GM21381 (cell line): ENCODE measurements at regions not wholly inside any gene's neighbourhood (a gene's known extent, or its start where the extent isn't known, plus 50 kb on each side); places are given as distances from the start of the nearest gene placed in this dataset.
"Not testable (repeated sequence)": the region's sequence is repeated elsewhere in the genome, so short reads cannot be mapped to it uniquely, and the experiment has no call there.

Source experiments
- ATAC-seq: cut with Tn5 transposase; IDR thresholded peaks from one replicate; pipeline ENCODE4 v1.9.1; 2021; ENCODE audit warnings: mild to moderate bottlenecking, moderate library complexity; ENCODE audit not compliant: unreplicated experiment

DNA sequence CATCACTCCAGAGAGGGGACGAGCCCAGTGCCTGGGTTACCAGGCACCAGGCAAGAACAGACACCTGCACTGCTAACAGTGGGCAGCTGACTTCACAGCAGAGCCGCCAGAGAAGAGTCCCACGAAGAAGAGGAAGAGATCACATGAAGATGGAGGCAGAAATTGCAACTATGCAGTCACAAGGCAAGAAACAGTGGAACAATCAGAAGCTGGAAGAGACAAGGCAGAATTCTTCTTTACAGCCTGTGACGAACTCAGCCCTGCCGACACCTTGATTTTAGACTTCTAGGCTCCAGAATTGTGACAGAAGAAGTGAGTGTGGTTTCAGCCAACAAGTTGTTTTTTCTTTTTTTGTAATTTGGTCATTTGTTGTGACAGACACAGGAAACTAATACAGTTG lies 59.2 kb downstream of the IL12A start:
- ATAC-seq: no peak

DNA sequence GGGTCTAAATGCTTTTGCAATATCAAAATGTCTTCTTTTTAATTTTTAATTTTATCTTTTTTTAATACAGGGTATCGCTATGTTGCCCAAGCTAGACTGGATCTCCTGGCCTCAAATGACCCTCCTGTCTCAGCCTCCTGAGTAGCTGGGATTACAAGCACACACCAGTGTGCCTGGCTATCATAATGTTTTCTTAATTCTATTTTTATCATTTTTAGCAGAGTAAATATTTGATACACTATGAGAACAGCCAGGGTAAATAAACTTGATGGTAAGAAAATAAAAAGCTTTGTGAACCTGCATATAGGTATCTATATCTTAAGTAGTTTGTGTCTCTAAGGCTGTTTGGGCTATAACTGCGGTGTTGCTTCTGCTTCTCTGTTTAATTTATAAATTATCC lies 60.4 kb downstream of the IL12A start:
- no peak for ATAC-seq

- ATAC-seq: no peak
These were observed 60.9 kb downstream of the IL12A start for GRCh38 chr3:160049565-160049964.

GRCh38 chr3:160049988-160050387 lies 61.4 kb downstream of the IL12A start:
- no peak for ATAC-seq

DNA sequence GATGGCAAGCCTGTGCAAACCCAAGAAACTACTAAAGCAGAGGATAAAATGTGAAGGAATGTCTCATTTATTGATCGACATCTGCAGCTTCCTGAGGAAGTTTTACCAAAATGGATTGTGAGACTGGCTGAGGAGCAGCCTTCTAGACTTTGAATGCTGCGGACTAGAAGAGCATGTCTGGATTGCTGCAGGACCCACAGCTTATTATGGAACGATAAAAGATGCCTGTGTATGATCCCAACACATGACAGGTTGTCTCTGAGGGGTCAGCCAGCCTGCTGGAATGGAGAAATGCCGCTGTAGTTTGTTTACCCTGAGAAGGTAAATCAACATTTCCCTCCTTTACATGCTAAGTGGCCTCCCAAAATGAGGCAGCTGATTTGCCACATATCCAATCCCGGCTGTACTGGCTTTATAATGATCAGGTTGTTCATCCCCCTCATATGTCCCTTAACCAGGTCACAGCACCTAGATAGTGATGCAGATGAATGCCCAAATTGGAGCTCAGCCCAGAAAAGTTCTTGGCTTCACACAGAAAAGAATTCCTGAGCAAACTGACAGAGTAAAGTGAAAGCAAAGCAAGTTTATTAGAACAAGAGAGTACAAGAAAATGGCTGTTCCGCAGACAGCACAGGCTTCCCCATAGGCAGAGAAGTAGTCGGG lies 63.9 kb downstream of the IL12A start:
- ATAC-seq: no peak

- ATAC-seq: no peak
These were observed 64.4 kb downstream of the IL12A start for GRCh38 chr3:160053048-160053391.

GRCh38 chr3:160054862-160055261 lies 66.2 kb downstream of the IL12A start:
- not testable (repeated sequence) for ATAC-seq

DNA sequence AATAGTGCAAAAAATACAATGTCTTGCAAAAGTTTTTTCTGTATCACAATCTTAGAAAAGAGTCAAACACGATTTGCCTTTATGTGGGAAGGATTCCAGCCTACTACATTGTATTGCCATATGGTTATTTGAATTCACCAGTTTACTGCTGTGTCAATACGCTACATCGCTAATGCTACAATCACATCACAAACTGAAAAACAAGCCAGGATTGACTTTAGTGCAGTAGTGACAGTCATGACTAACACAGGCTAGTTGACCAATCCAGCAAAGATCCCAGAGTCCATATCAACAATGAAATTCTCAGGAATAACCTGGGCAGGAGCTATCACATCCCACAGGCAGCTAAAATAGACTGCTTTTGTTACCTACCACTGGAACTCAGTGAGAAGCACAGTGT lies 67.0 kb downstream of the IL12A start:
- ATAC-seq: no peak

DNA sequence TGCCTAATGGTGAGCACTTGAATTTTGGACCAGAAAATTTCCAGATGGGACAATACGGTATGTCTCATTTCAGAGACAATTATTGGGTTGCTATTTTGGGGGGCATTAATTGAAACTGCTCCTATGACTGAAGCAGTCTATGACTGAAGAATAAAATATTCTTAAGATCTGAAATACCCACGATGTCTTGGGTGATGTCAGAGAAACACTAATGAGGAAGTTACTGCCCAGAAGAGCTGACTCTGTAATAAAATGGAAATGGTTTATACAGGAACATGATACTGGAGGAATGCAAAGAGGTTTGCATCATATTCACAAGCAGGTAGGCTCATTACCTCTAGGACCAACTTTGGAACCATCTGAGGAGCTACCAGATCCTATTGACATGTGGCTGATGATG lies 68.7 kb downstream of the IL12A start:
- ATAC-seq: no peak

DNA sequence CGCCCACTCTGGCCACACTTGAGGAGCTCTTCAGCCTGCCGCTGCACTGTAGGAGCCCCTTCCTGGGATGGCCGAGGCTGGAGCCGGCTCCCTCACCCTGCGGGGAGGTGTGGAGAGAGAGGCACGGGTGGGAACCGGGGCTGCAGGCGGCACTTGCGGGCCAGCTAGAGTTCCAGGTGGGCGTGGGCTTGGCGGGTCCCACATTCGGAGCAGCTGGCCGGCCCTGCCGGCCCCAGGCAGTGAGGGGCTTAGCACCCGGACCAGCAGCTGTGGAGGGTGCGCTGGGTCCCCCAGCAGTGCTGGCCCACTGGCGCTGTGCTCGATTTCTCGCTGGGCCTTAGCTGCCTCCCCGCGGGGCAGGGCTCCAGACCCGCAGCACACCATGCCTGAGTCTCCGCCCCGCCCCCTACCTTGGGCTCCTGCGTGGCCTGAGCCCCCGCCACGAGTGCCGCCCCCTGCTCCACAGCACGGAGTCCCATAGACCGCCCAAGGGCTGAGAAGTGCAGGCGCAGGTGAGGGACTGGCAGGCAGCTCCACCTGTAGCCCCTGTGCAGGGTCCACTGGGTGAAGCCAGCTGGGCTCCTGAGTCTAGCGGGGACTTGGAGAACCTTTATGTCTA lies 71.9 kb downstream of the IL12A start:
- no peak for ATAC-seq

DNA sequence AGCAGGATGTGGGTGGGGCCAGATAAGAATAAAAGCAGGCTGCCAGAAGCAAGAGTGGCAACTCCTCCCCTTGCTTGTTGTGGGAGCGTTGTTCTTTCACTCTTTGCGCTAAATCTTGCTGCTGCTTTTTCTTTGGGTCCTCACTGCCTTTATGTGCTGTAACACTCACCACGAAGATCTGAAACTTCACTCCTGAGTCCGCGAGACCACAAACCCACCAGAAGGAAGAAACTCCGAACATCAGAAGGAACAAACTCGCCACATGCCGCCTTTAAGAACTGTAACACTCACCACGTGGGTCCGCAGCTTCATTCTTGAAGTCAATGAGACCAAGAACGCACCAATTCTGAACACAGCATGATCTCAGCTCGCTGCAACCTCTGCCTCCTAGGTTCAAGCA lies 72.9 kb downstream of the IL12A start:
- ATAC-seq: no peak

- ATAC-seq: no peak
These were observed 76.6 kb downstream of the IL12A start for GRCh38 chr3:160065282-160065681.

GRCh38 chr3:160065786-160066185 lies 77.2 kb downstream of the IL12A start:
- no peak for ATAC-seq

- no peak for ATAC-seq
These were observed 81.4 kb downstream of the IL12A start for GRCh38 chr3:160069986-160070385.

- ATAC-seq: no peak
These were observed 87.9 kb downstream of the IL12A start for GRCh38 chr3:160076519-160076918.

GRCh38 chr3:160078533-160078932 lies 89.9 kb downstream of the IL12A start:
- no peak for ATAC-seq

DNA sequence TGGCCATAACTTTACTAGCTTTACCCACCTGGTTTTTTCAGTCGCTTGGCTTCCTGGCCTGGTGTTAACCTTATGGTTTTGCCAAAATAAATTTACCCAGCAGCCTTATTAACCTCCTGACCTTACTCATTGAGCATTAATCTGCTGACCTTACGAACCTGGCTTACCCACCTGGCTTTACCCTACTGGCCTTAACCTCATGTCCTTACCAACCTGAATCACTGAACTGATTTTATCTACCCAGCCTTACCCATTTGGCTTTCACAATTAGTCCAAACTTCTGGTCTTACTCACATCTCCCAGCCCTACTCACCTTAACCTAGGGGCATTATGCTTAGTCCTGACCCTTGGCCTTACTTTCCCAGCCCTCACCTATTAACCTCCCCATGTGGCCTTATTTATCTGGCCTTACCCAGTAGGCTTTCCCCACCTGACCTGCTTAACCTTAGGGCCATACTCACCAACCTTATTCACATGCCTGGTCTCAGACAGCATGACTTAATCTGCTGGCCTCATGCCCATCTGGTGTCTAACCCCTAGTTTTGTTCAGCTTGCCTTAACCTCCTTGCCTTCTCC lies 93.4 kb downstream of the IL12A start:
- no peak for ATAC-seq

DNA sequence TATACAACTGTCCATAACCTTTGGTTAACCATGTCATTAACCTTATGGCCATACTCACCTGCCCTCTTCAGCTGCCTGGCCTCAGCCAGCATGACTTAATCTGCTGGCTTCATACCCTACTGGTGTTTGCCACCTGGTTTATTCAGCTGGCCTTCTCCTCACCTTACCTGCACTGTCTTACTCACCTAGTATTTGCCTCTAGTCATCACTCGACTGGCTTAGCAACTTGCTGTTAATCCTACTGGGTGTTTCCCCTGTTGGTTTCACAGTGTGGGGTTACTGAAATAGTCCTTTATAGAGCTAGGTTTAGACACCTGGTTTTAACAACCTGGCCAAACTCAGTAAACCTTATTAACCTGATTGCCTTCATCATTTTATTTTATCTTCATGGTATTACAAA lies 96.4 kb downstream of the IL12A start:
- ATAC-seq: no peak

GRCh38 chr3:160088492-160089137 lies 100.0 kb downstream of the IL12A start:
- no peak for ATAC-seq

GRCh38 chr3:160090653-160091052 lies 102.0 kb downstream of the IL12A start:
- no peak for ATAC-seq

- ATAC-seq: no peak
These were observed 102.8 kb downstream of the IL12A start for GRCh38 chr3:160091441-160091840.

DNA sequence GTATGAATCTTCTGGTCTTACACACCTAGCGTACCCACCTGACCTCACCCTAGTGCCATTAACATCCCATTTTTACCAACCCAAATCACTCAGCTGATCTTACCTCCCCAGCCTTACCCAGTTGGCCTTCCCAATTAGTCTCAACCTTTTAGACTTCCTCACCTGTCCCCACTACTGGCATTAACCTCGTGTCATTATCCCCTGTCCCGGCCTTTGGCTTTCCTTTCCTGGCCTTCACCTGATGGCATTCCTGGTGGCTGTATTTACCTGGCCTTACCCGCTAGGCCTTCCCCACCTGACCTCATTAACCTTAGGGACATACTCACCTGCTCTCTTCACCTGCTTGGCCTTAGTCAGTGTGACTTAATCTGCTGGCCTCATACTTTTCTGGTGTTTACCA lies 104.1 kb downstream of the IL12A start:
- no peak for ATAC-seq
